Left lung (tissue), 4 donors: ENCODE measurements at regions not wholly inside any gene's neighbourhood (a gene's known extent, or its start where the extent isn't known, plus 50 kb on each side); places are given as distances from the start of the nearest gene placed in this dataset.
A peak's percentile ranks its signal among the peaks of the same experiment; 100 is the strongest.

Experiments used
- ATAC-seq: fragments of 200-7000 bp; cut with Tn5 transposase; one replicate; pipeline ENCODE4 v1.9.1; 2020; ENCODE audit warnings: moderate library complexity
- DNase-seq, 4 donors: peaks; one replicate each; pipeline ENCODE4 v3.0.0-alpha.2; 2013 to 2020
- H3K27ac ChIP-seq, 2 donors: fragments of 200-600 bp; sonication (generic) in 1 of 2; one replicate each; pipeline versions ENCODE4 v1.5.0 to v1.8.0; 2020 to 2021
- H3K27me3 ChIP-seq, 2 donors: fragments of 200-600 bp; sonication (generic) in 1 of 2; one replicate each; pipeline versions ENCODE4 v1.5.0 to v1.8.0; 2020 to 2021
- H3K36me3 ChIP-seq, 2 donors: fragments of 200-600 bp; sonication (generic) in 1 of 2; one replicate each; pipeline versions ENCODE4 v1.5.0 to v1.8.0; 2020 to 2021
- H3K4me1 ChIP-seq, 2 donors: fragments of 200-600 bp; one replicate each; pipeline ENCODE4 v1.8.0; 2021
- H3K4me3 ChIP-seq, 2 donors: fragments of 200-600 bp; sonication (generic) in 1 of 2; one replicate each; pipeline versions ENCODE4 v1.5.0 to v1.8.0; 2020 to 2021; ENCODE audit warnings: mild to moderate bottlenecking in 1 of 2
- H3K9me3 ChIP-seq, 2 donors: fragments of 200-600 bp; sonication (generic) in 1 of 2; one replicate each; pipeline versions ENCODE4 v1.5.0 to v1.8.0; 2020 to 2021
- intact Hi-C, 2 donors: fragments of 100-400 bp; cut with DNase I; formaldehyde crosslinking; loops; one replicate each; pipeline versions ENCODE4 v1.11.2 to v1.14.2; 2022
- TF ChIP-seq, protein P1 (sequence below), 2 donors: fragments of 200-600 bp; sonication (generic) in 1 of 2; IDR thresholded peaks; one replicate each; pipeline versions ENCODE4 v1.5.0 to v1.8.0; 2021; ENCODE audit warnings: antibody characterized with exemption in 2 of 2
- donor health status: DM: no; HTN: yes; CAD: no.
- donor health status: DM: no; HTN: no; CAD: no.

GRCh38 chr2:221845021-221845365 lies 272.9 kb upstream of the EPHA4 start:
- Histone ChIP-seq H3K27ac (no peak overlapping the region), H3K4me3 (no peak overlapping the region), H3K9me3 (no peaks in the 10 kb centered on the region), H3K4me1 (no peaks in the 10 kb centered on the region), H3K36me3 (no peaks in the 10 kb centered on the region), H3K27me3 (no peaks in the 10 kb centered on the region)
- intact Hi-C loops = no loop called here
- DNase-seq = no peak
- TF ChIP-seq, protein P1, sequence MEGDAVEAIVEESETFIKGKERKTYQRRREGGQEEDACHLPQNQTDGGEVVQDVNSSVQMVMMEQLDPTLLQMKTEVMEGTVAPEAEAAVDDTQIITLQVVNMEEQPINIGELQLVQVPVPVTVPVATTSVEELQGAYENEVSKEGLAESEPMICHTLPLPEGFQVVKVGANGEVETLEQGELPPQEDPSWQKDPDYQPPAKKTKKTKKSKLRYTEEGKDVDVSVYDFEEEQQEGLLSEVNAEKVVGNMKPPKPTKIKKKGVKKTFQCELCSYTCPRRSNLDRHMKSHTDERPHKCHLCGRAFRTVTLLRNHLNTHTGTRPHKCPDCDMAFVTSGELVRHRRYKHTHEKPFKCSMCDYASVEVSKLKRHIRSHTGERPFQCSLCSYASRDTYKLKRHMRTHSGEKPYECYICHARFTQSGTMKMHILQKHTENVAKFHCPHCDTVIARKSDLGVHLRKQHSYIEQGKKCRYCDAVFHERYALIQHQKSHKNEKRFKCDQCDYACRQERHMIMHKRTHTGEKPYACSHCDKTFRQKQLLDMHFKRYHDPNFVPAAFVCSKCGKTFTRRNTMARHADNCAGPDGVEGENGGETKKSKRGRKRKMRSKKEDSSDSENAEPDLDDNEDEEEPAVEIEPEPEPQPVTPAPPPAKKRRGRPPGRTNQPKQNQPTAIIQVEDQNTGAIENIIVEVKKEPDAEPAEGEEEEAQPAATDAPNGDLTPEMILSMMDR (IDR thresholded peaks at IDR 0.05) = no peak
- ATAC-seq = no peak

DNA sequence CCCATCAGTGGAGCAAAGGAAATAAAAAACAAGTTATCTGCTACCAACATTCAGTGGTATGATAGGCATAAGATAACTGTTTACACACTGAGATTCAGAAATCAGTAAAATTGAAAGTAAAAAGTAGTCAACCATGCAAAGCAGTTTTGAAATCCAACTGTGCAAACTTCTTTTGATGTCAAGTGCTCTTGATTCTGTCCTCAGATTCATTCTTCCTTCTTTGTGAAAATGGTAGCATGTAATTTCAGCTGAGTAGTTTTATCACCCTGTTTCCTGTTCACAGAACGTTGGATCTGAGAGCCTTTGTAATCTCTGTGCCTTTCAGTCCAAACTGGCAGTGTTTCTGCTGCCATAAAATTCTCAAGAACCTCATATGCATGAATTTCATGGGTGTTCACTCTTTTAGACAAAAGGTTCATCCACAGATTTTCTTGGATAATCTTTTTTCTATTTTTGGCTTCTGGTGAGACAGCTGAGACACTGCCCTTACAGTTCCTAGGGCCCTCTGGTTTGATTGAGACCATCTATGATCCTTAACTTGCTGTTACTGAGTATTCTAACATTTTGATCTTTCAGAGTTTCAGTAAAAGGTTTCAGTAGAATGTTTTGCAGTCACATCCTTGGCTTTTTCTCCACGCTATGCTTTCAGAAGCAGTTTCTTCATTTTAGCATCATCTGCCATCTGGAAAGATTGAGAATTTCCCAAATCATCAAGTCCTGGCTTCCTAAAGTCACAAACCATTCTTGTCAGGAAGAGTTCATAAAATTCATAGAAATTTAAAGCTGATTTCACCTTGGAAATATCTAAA lies 272.3 kb upstream of the EPHA4 start:
- no peak overlapping the region for H3K27ac ChIP-seq
- ATAC-seq (peak; percentile 85), DNase-seq (peak in 1 of 4 donors; percentile 29)
- H3K4me3 ChIP-seq = no peak overlapping the region
- no peaks in the 10 kb centered on the region for H3K27me3 ChIP-seq
- H3K9me3 ChIP-seq = no peaks in the 10 kb centered on the region
- H3K36me3 ChIP-seq = no peaks in the 10 kb centered on the region
- TF ChIP-seq, protein P1 (IDR thresholded peaks at IDR 0.05) = no peak
- intact Hi-C loops = no loop called here
- H3K4me1 ChIP-seq = no peaks in the 10 kb centered on the region

DNA sequence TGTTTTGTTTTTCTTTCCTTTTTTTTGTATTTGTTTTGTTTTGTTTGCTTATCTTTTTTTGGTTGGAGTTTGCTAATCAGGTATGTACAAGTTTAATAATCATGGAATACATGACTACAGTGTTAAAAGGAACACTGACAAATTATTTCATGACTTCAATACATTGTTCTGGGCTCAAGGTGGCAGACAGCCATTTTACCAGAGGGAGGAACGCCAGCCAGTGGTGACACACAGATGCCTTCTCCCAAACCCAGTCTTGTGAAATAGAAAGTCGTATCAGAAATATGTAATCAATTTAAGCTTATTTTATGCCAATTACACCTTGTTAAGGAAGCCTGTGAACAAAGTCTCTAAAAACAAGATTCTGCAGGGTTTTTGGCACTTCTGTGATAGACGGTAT lies 264.0 kb upstream of the EPHA4 start:
- Histone ChIP-seq H3K4me3 (no peak overlapping the region), H3K9me3 (no peaks in the 10 kb centered on the region), H3K27ac (no peak overlapping the region), H3K27me3 (no peaks in the 10 kb centered on the region), H3K4me1 (no peaks in the 10 kb centered on the region), H3K36me3 (no peaks in the 10 kb centered on the region)
- TF ChIP-seq, protein P1 (IDR thresholded peaks at IDR 0.05) = no peak
- ATAC-seq (no peak), DNase-seq (no peak)
- intact Hi-C loops = no loop called here

GRCh38 chr2:221833966-221834365 lies 261.9 kb upstream of the EPHA4 start:
- H3K36me3 ChIP-seq = no peaks in the 10 kb centered on the region
- H3K27ac ChIP-seq = no peak overlapping the region
- intact Hi-C loops = no loop called here

DNA sequence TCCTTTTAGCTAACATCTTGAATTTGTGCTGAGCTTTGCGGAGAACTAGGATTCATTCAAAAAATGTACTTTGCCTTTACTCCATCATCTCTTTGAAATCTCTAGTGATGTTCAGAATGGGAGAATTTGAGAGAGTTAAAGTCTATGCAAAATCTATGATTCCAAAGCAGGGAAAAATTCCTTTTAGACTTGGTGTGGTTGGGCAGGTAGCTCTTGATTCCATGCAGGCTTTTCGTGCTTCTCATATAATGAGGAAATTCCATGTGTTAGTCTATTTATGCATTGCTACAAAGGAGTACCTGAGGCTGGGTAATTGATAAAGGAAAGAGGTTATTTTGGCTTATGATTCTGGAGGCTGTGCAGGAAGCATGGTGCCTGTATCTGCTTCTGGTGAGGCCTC lies 258.9 kb upstream of the EPHA4 start:
- no peak for ATAC-seq
- DNase-seq = no peak
- H3K27me3 ChIP-seq = no peaks in the 10 kb centered on the region
- intact Hi-C loops = no loop called here
- TF ChIP-seq, protein P1 (IDR thresholded peaks at IDR 0.05) = no peak
- H3K4me1 ChIP-seq = no peaks in the 10 kb centered on the region
- H3K36me3 ChIP-seq = no peaks in the 10 kb centered on the region
- no peak overlapping the region for H3K4me3 ChIP-seq
- H3K9me3 ChIP-seq = peaks cover 0 to 2% of the 10 kb centered on the region in 2 donors
- H3K27ac ChIP-seq = no peak overlapping the region

More at GRCh38 chr2:221833966-221834365, 261.9 kb upstream of the EPHA4 start:
- no peak overlapping the region for H3K4me3 ChIP-seq
- TF ChIP-seq, protein P1 (IDR thresholded peaks at IDR 0.05) = no peak
- no peaks in the 10 kb centered on the region for H3K27me3 ChIP-seq
- DNase-seq (no peak), ATAC-seq (no peak)
- H3K9me3 ChIP-seq = no peaks in the 10 kb centered on the region
- H3K4me1 ChIP-seq = no peaks in the 10 kb centered on the region
